ENCODE measurements at regions not wholly inside any gene's neighbourhood (a gene's known extent, or its start where the extent isn't known, plus 50 kb on each side); places are given as distances from the start of the nearest gene placed in this dataset.
"Not testable (repeated sequence)": the region's sequence is repeated elsewhere in the genome, so short reads cannot be mapped to it uniquely, and the experiment has no call there.

GRCh38 chr6:66993708-66994107, 1286.7 kb upstream of the EYS start:
- FAIRE-seq, result not testable (repeated sequence)

GRCh38 chr6:66993272-66993671, 1286.2 kb upstream of the EYS start:
- no peak for FAIRE-seq

GRCh38 chr6:66992660-66993059, 1285.6 kb upstream of the EYS start:
- no peak for FAIRE-seq

GRCh38 chr6:66986940-66987339, 1279.9 kb upstream of the EYS start:
- FAIRE-seq, result no peak

- FAIRE-seq, result no peak
Measured at GRCh38 chr6:66985816-66986215, 1278.8 kb upstream of the EYS start.

GRCh38 chr6:66970373-66970772, 1263.3 kb upstream of the EYS start:
- no peak for FAIRE-seq

GRCh38 chr6:66965227-66965626, 1258.2 kb upstream of the EYS start:
- no peak for FAIRE-seq

- no peak for FAIRE-seq
Measured at GRCh38 chr6:66964216-66964615, 1257.2 kb upstream of the EYS start.

GRCh38 chr6:66962082-66962481, 1255.1 kb upstream of the EYS start:
- FAIRE-seq, result no peak

- no peak for FAIRE-seq
Measured at GRCh38 chr6:66961191-66961590, 1254.2 kb upstream of the EYS start.

GRCh38 chr6:66949191-66949661, 1242.2 kb upstream of the EYS start:
- FAIRE-seq, result no peak

- no peak for FAIRE-seq
Measured at GRCh38 chr6:66948106-66948505, 1241.1 kb upstream of the EYS start.

- FAIRE-seq, result no peak
Measured at GRCh38 chr6:66940003-66940402, 1233.0 kb upstream of the EYS start.

- no peak for FAIRE-seq
Measured at GRCh38 chr6:66937180-66937579, 1230.2 kb upstream of the EYS start.

- FAIRE-seq, result no peak
Measured at GRCh38 chr6:66935612-66936011, 1228.6 kb upstream of the EYS start.

- no peak for FAIRE-seq
Measured at GRCh38 chr6:66931787-66932186, 1224.8 kb upstream of the EYS start.

- FAIRE-seq, result no peak
Measured at GRCh38 chr6:66930559-66931290, 1223.7 kb upstream of the EYS start.

- no peak for FAIRE-seq
Measured at GRCh38 chr6:66926060-66926459, 1219.0 kb upstream of the EYS start.

- no peak for FAIRE-seq
Measured at GRCh38 chr6:66913657-66914056, 1206.6 kb upstream of the EYS start.

- FAIRE-seq, result no peak
Measured at GRCh38 chr6:66902457-66902856, 1195.4 kb upstream of the EYS start.

- no peak for FAIRE-seq
Measured at GRCh38 chr6:66900133-66901083, 1193.4 kb upstream of the EYS start.

- no peak for FAIRE-seq
Measured at GRCh38 chr6:66897576-66897975, 1190.5 kb upstream of the EYS start.

GRCh38 chr6:66896415-66896814, 1189.4 kb upstream of the EYS start:
- no peak for FAIRE-seq

- FAIRE-seq, result no peak
Measured at GRCh38 chr6:66883453-66883852, 1176.4 kb upstream of the EYS start.

Data from A204.1 (cell line).